HCT116 (cell line): ENCODE measurements at regions not wholly inside any gene's neighbourhood (a gene's known extent, or its start where the extent isn't known, plus 50 kb on each side); places are given as distances from the start of the nearest gene placed in this dataset.

Source experiments
- ATAC-seq: fragments of 200-7000 bp; cut with Tn5 transposase; 2 replicates; pipeline ENCODE4 v1.9.1; 2020; ENCODE audit warnings: mild to moderate bottlenecking, moderate library complexity
- BruUV-seq: library from RNA; stranded (reverse); fragments of 400-500 nt; replicated peaks from 2 replicates; lab custom pipeline; 2021; lab: Mats Ljungman, UMichigan
- CTCF ChIA-PET: fragments of 300-600 bp; sonication (Branson Sonifier 250); formaldehyde crosslinking; loops from one replicate; lab custom pipeline; 2021; ENCODE audit warnings: antibody characterized with exemption; lab: Charles Lee
- POLR2A ChIA-PET: fragments of 300-600, 350-600 bp; sonication (Branson Sonifier 250); formaldehyde crosslinking; loops from one replicate; lab custom pipeline; 2021; ENCODE audit warnings: antibody characterized with exemption; lab: Charles Lee
- RAD21 ChIA-PET, 2 experiments: fragments of 300-600 bp; sonication (Branson Sonifier 250); formaldehyde crosslinking; loops; one replicate each; lab custom pipeline; 2023; ENCODE audit warnings: low total read pairs in 2 of 2; ENCODE audit not compliant: uncharacterized antibody in 2 of 2, unreplicated experiment in 2 of 2, low non-redundant PET in 1 of 2; lab: Charles Lee
- DNase-seq: peaks from one replicate; pipeline ENCODE4 v3.0.0-alpha.2; 2010; ENCODE audit warnings: low read depth, low spot score
- H2AFZ ChIP-seq: fragments of 200-600 bp; shearing (Covaris generic), sonication (generic); 2 replicates; pipeline ENCODE4 v1.6.1; 2017; ENCODE audit warnings: low read depth, mixed run types, mixed read lengths, antibody characterized with exemption, low read length; ENCODE audit not compliant: poor library complexity, severe bottlenecking
- H3K27ac ChIP-seq: 2 replicates; pipeline ENCODE4 v1.5.1; 2012; ENCODE audit warnings: low read depth, low read length
- H3K27me3 ChIP-seq: fragments of 200-600 bp; sonication (generic); 2 replicates; pipeline ENCODE4 v1.6.1; 2016; ENCODE audit warnings: mixed run types, low read length, mixed read lengths; ENCODE audit not compliant: insufficient read depth
- H3K36me3 ChIP-seq, 2 experiments: fragments of 200-500 bp in 1 of 2; fragments of 200-600 bp in 1 of 2; sonication (Bioruptor generic) in 1 of 2; sonication (generic) in 1 of 2; 2 replicates each; pipeline versions ENCODE4 v1.5.1 to v1.6.1; 2014 to 2016; ENCODE audit warnings: low read length in 2 of 2, inconsistent platforms in 1 of 2, mixed read lengths in 1 of 2, mixed run types in 1 of 2; ENCODE audit not compliant: insufficient read depth in 2 of 2, control insufficient read depth in 1 of 2
- H3K4me1 ChIP-seq, 2 experiments: fragments of 200-600 bp in 1 of 2; sonication (generic) in 1 of 2; 2 replicates each; pipeline versions ENCODE4 v1.5.1 to v1.6.1; 2012 to 2017; ENCODE audit warnings: low read length in 2 of 2, inconsistent platforms in 1 of 2, mild to moderate bottlenecking in 1 of 2, mixed read lengths in 1 of 2, mixed run types in 1 of 2, moderate library complexity in 1 of 2; ENCODE audit not compliant: insufficient read depth in 2 of 2, control insufficient read depth in 1 of 2
- H3K4me2 ChIP-seq: fragments of 200-600 bp; sonication (generic); 2 replicates; pipeline ENCODE4 v1.6.1; 2017; ENCODE audit warnings: mixed run types, low read length, mixed read lengths
- H3K4me3 ChIP-seq, 2 experiments: fragments of 200-600 bp in 1 of 2; sonication (generic) in 1 of 2; replicated peaks in 1 of 2; 2 replicates each; pipeline ENCODE4 v1.5.1; 2011 to 2016; ENCODE audit warnings: low read length in 2 of 2, control low read depth in 1 of 2, low read depth in 1 of 2, mild to moderate bottlenecking in 1 of 2, mixed read lengths in 1 of 2, mixed run types in 1 of 2
- H3K79me2 ChIP-seq: fragments of 200-600 bp; sonication (generic); 2 replicates; pipeline ENCODE4 v1.6.1; 2017; ENCODE audit warnings: mild to moderate bottlenecking, mixed run types, low read length, moderate library complexity, mixed read lengths; ENCODE audit not compliant: insufficient read depth
- H3K9ac ChIP-seq: fragments of 200-600 bp; sonication (generic); 2 replicates; pipeline ENCODE4 v1.6.1; 2016; ENCODE audit warnings: low read length, mixed read lengths
- H3K9me2 ChIP-seq: fragments of 200-600 bp; sonication (generic), shearing (Covaris generic); 2 replicates; pipeline ENCODE4 v1.6.1; 2017; ENCODE audit warnings: mixed run types, mild to moderate bottlenecking, moderate library complexity; ENCODE audit not compliant: insufficient read depth
- H3K9me3 ChIP-seq, 2 experiments: fragments of 200-500 bp in 1 of 2; fragments of 200-600 bp in 1 of 2; sonication (Bioruptor generic) in 1 of 2; sonication (generic) in 1 of 2; 2 replicates each; pipeline ENCODE4 v1.6.1; 2014 to 2017; ENCODE audit warnings: low read length in 2 of 2, mixed read lengths in 2 of 2, inconsistent platforms in 1 of 2, low read depth in 1 of 2, mild to moderate bottlenecking in 1 of 2, mixed run types in 1 of 2, moderate library complexity in 1 of 2; ENCODE audit not compliant: control insufficient read depth in 1 of 2, insufficient read depth in 1 of 2
- H4K20me1 ChIP-seq: fragments of 200-600 bp; sonication (generic), shearing (Covaris generic); 2 replicates; pipeline ENCODE4 v1.6.1; 2017; ENCODE audit warnings: mixed run types, mild to moderate bottlenecking, moderate library complexity; ENCODE audit not compliant: insufficient read depth
- CEBPB ChIP-seq: IDR thresholded peaks from 2 replicates; pipeline ENCODE4 v1.6.1; 2012; ENCODE audit warnings: low read depth
- CTCF ChIP-seq, 3 experiments: fragments of 200-600 bp in 1 of 3; sonication (generic) in 1 of 3; IDR thresholded peaks in 2 of 3; conservative IDR thresholded peaks in 1 of 3; 2 replicates each; pipeline ENCODE4 v1.5.1; 2012 to 2017; ENCODE audit warnings: low read depth in 2 of 3, low read length in 2 of 3, antibody characterized with exemption in 1 of 3, borderline replicate concordance in 1 of 3, control low read depth in 1 of 3, mild to moderate bottlenecking in 1 of 3, mixed read lengths in 1 of 3, mixed run types in 1 of 3, moderate library complexity in 1 of 3; ENCODE audit not compliant: insufficient read depth in 1 of 3
- EGR1 ChIP-seq: IDR thresholded peaks from 2 replicates; pipeline ENCODE4 v1.6.1; 2012; ENCODE audit warnings: low read depth
- EZH2 ChIP-seq: fragments of 200-600 bp; sonication (generic); IDR thresholded peaks from 2 replicates; pipeline ENCODE4 v1.6.1; 2017; ENCODE audit warnings: antibody characterized with exemption, mixed run types
- EZH2phosphoT487 ChIP-seq: fragments of 200-600 bp; IDR thresholded peaks from 2 replicates; pipeline ENCODE4 v1.6.1; 2018; ENCODE audit warnings: antibody characterized with exemption, borderline replicate concordance
- FOSL1 ChIP-seq: IDR thresholded peaks from 2 replicates; pipeline ENCODE4 v1.6.1; 2012; ENCODE audit warnings: low read depth
- JUND ChIP-seq: IDR thresholded peaks from 2 replicates; pipeline ENCODE4 v1.6.1; 2012
- RAD21 ChIP-seq: IDR thresholded peaks from 2 replicates; pipeline ENCODE4 v1.6.1; 2012; ENCODE audit warnings: low read depth, mild to moderate bottlenecking
- SP1 ChIP-seq: IDR thresholded peaks from 2 replicates; pipeline ENCODE4 v1.6.1; 2012; ENCODE audit warnings: low read depth
- SRF ChIP-seq: IDR thresholded peaks from 2 replicates; pipeline ENCODE4 v1.6.1; 2012; ENCODE audit warnings: low read depth
- TCF7L2 ChIP-seq: IDR thresholded peaks from 2 replicates; pipeline ENCODE4 v1.7.0; 2011; ENCODE audit warnings: borderline replicate concordance, inconsistent platforms; ENCODE audit not compliant: insufficient read depth, insufficient read length; ENCODE audit errors: extremely low read depth
- YY1 ChIP-seq: IDR thresholded peaks from 2 replicates; pipeline ENCODE4 v1.6.1; 2011; ENCODE audit warnings: low read length, low read depth, moderate library complexity, mild to moderate bottlenecking; ENCODE audit not compliant: insufficient replicate concordance; ENCODE audit errors: extremely low read depth
- ZBTB33 ChIP-seq: IDR thresholded peaks from 2 replicates; pipeline ENCODE4 v1.6.1; 2011; ENCODE audit warnings: mild to moderate bottlenecking, low read length, moderate library complexity; ENCODE audit not compliant: insufficient replicate concordance; ENCODE audit errors: extremely low read depth
- ZFX ChIP-seq: fragments of 450-650 bp; IDR thresholded peaks from 2 replicates; pipeline ENCODE4 v1.6.1; 2017
- ZNF274 ChIP-seq: fragments of 200-500 bp; sonication (Bioruptor generic); IDR thresholded peaks from 2 replicates; pipeline ENCODE4 v1.6.1; 2014; ENCODE audit warnings: mild to moderate bottlenecking, low read depth, low read length, inconsistent platforms
- intact Hi-C: fragments of 100-400 bp; cut with micrococcal nuclease; formaldehyde crosslinking; loops from 2 replicates; pipeline ENCODE4 v1.10.0; 2022

- Histone ChIP-seq H3K4me2 (no peak overlapping the region), H3K79me2 (no peaks in the 10 kb centered on the region), H3K4me1 (no peaks in the 10 kb centered on the region), H3K36me3 (no peaks in the 10 kb centered on the region), H3K9me3 (peaks cover 5 to 29% of the 10 kb centered on the region in 2 experiments; a peak in 2 of 4 replicates), H3K27me3 (no peaks in the 10 kb centered on the region), H3K9me2 (no peaks in the 10 kb centered on the region), H3K27ac (no peak overlapping the region), H3K4me3 (no peak overlapping the region), H4K20me1 (no peaks in the 10 kb centered on the region), H3K9ac (no peak overlapping the region), H2AFZ (no peak overlapping the region)
- ATAC-seq (no peak), DNase-seq (no peak)
- RAD21 ChIA-PET = no interaction called here
- CTCF ChIA-PET = no interaction called here
- TF ChIP-seq SP1 (no peak), ZBTB33 (no peak), YY1 (no peak)
- POLR2A ChIA-PET = no interaction called here
- intact Hi-C loops = no loop called here
- BruUV-seq = no TSS peak
Observed at GRCh38 chr11:91967691-91968045, 256.9 kb upstream of the FAT3 start.

- H3K4me1 ChIP-seq = no peaks in the 10 kb centered on the region
- CTCF ChIA-PET = no interaction called here
- ATAC-seq = no peak
- H3K9me2 ChIP-seq = no peaks in the 10 kb centered on the region
- no peak overlapping the region for H3K4me2 ChIP-seq
- H2AFZ ChIP-seq = no peak overlapping the region
- RAD21 ChIA-PET = no interaction called here
- H3K27ac ChIP-seq = no peak overlapping the region
- POLR2A ChIA-PET = no interaction called here
- peaks cover 5 to 29% of the 10 kb centered on the region in 2 experiments; a peak in 2 of 4 replicates for H3K9me3 ChIP-seq
- no peak overlapping the region for H3K9ac ChIP-seq
- no peaks in the 10 kb centered on the region for H3K27me3 ChIP-seq
- DNase-seq = no peak
- H3K4me3 ChIP-seq = no peak overlapping the region
- no peaks in the 10 kb centered on the region for H4K20me1 ChIP-seq
- no TSS peak for BruUV-seq
- intact Hi-C loops = no loop called here
- H3K79me2 ChIP-seq = no peaks in the 10 kb centered on the region
- no peaks in the 10 kb centered on the region for H3K36me3 ChIP-seq
- TF ChIP-seq EZH2phosphoT487 (no peak), TCF7L2 (no peak), CTCF (IDR thresholded peaks at IDR 0.05 in 2 of 3, conservative IDR thresholded peaks at IDR 0.05 in 1 of 3; ENCODE audit: borderline replicate concordance in 1 of 3, insufficient read depth in 1 of 3, low read depth in 2 of 3, low read length in 2 of 3) (no peak), RAD21 (no peak), EGR1 (no peak), CEBPB (no peak), ZFX (no peak), SRF (no peak), FOSL1 (no peak), ZNF274 (no peak), ZBTB33 (no peak), EZH2 (no peak), JUND (no peak)
Observed at GRCh38 chr11:91967026-91967690, 257.5 kb upstream of the FAT3 start.
